Stimulated activated CD4-positive, alpha-beta T cell treated with anti-CD3 and anti-CD28 coated beads, Interleukin-1b, Interleukin-23, amount 100 ng/mL, for 24 hours (primary cell): ENCODE measurements at regions not wholly inside any gene's neighbourhood (a gene's known extent, or its start where the extent isn't known, plus 50 kb on each side); places are given as distances from the start of the nearest gene placed in this dataset.
"Not testable (repeated sequence)": the region's sequence is repeated elsewhere in the genome, so short reads cannot be mapped to it uniquely, and the experiment has no call there.

ENCODE experiments used
- DNase-seq, 4 experiments: peaks; one replicate each; pipeline ENCODE4 v3.0.0-alpha.2; 2020; ENCODE audit warnings: low read depth in 4 of 4, low spot score in 1 of 4

GRCh38 chr12:131561891-131562684, 148.8 kb upstream of the SFSWAP start:
- no peak for DNase-seq

DNA sequence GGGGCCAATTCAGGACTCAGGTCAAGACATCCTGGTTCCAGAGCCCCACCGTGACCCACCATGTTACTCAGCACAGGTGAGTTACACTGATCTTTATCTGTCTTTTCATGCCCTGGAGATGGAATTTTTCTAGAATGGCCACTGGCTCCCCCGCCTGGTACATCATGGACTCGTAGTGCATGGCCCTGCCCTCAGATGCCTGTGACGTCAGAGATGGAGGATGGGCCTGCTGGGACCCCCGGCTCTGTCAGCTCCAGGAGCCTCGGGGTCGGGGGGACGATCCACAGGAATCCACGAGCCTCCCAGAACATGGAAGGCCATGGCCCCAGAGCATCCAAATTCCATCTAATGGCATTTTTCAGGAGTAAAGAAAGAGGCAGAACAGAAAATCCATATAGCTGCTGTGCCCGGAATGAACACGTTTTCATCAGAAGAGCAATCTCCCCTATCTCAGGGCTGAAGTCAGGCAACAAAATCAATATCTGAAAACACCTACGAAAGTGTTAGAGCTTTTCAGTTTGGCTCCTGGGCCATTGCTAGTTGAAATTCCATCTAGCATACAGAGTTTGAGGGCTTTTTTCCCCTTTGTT, 146.7 kb upstream of the SFSWAP start:
- not testable (repeated sequence) for DNase-seq

- no peak for DNase-seq
These were observed 146.0 kb upstream of the SFSWAP start for GRCh38 chr12:131564845-131565244.

DNA sequence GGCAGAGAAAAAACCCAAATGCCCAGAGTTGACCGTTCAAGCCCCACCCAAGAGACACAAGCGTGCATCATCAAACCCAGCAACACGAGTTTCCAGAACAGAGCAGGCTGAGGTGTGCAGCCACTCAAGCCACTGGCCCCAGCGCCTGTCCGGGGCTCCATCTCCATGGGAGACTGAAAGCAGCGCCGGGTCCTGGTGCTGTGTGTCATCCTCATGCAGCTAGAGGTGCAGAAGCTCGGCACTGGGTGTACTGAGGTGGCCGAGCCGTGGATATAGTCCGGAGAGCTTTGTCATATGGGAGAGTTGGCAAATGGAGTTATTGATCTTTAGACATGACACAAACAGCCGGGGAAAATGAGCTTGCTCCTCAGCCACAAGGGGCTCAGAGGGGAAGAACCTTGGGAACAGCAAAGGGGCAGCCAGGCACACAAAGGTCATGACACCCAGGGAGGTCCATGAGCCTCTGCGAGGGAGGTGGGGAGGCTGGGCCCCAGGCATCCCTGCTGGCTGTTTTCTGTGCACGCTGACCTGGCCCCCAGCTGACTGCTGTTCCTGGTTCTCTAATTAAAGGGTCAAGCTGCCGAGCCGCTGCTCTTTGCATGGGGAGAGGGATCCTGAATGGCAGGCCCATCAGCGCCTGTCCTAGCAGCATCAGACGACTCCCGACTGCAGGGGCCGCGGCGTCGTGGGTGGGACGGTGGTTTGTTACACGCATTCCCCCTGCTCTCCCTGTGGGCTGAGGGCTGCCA, 145.4 kb upstream of the SFSWAP start:
- DNase-seq: no peak

GRCh38 chr12:131568336-131568735, 142.6 kb upstream of the SFSWAP start:
- DNase-seq: no peak

GRCh38 chr12:131570596-131570995, 140.3 kb upstream of the SFSWAP start:
- no peak for DNase-seq

DNA sequence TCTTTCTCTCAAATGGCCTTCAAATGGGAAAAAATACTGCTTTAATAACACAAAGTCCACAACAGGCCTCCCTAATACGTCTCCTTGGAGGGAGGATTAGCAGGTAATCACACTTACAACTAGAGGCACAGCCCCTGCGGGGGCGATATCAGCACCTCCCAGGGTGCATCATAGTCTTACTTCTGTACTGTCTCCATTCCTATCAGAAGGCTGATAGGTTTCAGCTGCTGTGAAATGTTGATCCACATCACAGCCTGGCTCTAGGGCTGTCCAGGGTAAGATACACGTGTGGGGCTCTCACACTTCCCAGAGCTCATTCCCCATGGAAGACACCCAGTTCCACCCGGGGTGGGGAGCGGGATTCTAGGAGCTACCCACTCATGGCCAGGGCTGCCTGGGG, 139.1 kb upstream of the SFSWAP start:
- DNase-seq: no peak

DNA sequence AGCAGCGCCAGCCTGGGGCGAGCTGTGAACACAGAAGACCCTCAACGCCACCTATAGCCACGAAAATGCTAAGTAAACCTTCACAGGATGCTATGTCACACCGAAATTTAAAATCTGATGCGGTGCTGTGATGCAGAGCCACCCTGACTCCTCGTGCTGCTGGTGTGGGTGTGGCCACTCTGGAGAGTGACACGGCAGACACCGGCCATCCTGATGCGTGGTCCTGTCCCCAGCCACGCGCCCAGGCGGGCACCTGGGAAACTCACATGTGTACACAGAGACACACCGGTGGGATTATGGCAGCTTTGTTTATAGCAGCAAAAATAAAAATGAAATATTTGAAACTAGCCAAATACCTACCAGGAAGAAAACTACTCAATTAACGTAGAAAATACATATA, 138.3 kb upstream of the SFSWAP start:
- no peak for DNase-seq

GRCh38 chr12:131573631-131574394, 137.1 kb upstream of the SFSWAP start:
- DNase-seq: no peak

GRCh38 chr12:131574395-131574771, 136.5 kb upstream of the SFSWAP start:
- DNase-seq: no peak

DNA sequence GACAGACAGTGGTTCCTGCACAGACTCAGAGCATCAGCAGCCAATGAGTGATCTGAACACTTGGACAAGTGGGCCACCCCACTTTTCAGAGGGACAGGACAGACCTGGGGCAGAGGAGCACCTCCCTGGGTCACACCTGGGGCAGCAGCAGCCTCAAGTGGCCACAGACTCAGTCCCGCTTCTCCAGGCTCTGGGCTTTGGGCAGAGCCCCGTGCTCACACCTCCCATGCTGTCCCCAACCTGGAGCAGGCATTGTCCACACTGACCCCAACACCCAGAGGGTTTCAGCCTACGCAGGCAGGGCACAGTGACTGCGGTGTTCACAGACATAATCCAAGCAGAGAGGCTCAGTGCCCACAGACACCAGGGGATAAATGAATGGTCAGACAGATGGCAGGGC, 135.5 kb upstream of the SFSWAP start:
- DNase-seq: no peak

DNA sequence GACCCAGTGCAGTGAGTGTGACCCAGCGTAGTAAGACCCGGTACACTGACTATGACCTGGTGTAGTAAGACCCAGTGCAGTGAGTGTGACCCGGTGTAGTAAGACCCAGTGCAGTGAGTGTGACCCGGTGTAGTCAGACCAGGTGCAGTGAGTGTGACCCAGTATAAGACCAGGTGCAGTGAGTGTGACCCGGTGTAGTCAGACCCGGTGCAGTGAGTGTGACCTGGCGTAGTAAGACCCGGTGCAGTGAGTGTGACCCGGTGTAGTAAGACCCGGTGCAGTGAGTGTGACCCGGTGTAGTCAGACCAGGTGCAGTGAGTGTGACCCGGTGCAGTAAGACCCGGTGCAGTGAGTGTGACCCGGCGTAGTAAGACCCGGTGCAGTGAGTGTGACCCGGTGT, 134.2 kb upstream of the SFSWAP start:
- DNase-seq: not testable (repeated sequence)

- DNase-seq: no peak
These were observed 133.1 kb upstream of the SFSWAP start for GRCh38 chr12:131577766-131578165.

- no peak for DNase-seq
These were observed 131.9 kb upstream of the SFSWAP start for GRCh38 chr12:131578828-131579470.

DNA sequence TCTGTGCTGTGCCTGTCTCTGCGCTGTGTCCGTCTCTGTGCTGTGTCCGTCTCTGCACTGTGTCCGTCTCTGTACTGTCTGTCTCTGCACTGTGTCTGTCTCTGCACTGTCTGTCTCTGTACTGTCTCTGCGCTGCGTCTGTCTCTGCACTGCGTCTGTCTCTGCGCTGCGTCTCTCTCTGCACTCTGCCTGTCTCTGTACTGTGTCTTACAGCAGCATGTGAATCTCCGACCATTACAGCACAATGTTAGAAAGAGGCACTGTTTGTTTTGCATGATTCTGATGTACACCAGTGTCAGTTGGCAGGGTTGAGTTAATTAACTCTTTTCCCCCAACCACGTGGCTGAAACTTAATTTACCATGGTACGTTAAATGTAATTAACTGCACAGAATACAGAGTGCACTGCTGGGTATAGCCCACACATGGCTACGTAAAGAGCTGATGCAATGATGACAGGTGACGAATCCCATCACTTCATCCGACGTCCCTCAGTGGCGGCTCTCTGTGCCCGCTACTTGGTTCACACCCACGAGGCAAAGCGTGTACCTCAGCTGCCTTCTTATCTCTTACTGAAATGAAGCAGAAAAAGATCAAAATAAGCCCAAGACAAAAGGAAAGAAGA, 127.7 kb upstream of the SFSWAP start:
- no peak for DNase-seq

DNA sequence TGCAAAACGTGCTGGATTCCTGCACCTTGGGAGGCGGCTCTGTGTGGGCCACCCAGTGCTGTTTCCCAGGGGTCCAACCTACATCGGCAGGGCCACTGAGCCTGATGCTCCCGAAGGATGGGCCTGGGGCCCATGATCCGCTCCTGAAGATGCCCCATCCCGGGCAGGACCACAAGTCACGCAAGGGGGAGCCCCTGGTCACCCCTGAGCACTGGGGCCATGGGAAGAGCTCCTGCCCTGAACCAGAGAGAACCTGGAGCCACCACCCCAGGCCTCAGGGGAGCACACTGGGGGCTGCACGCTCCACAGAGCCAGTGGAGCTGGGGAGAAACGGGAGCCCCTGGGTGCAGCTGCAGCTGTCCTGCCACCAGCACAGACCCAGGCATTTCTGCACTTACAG, 124.6 kb upstream of the SFSWAP start:
- no peak for DNase-seq

DNA sequence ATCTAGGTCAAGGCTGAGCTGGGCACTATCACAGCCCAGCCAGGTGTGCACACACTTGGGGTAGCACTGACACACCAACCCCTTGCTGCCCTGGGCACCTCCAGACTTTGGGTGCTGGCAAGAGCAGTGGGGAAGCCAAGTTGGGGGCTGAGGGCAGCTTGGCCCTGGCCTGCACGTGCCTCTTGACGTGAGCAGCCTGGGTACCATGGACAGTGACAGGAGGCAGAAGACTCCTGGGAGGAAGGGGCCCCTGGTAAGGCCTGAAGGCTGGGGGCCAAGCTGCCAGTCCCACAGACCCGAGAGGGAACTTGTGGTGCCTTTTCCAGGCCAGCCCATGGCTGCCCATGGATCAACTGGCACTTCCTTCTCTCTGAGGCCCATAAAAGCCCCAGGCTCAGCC, 124.1 kb upstream of the SFSWAP start:
- no peak for DNase-seq

DNA sequence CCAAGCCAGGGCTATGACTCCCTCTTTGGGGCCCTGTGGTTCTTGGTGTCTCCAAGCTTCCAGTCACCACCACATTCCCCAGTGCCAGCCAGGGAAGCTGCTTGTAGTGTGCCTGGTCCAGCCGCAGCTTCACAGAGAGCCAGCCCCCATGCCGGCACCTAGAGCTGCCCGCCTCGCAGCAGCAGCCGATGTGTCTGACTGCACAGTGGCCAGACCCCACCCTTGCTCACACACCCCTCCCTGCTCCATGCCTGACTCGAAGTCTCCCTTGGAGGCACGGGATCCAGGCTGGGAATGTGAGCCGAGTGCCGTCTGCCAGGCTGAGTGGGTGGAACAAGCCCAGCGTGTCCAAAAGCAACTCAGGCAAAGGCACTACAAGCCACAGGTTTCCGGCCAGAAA, 123.3 kb upstream of the SFSWAP start:
- DNase-seq: no peak

DNA sequence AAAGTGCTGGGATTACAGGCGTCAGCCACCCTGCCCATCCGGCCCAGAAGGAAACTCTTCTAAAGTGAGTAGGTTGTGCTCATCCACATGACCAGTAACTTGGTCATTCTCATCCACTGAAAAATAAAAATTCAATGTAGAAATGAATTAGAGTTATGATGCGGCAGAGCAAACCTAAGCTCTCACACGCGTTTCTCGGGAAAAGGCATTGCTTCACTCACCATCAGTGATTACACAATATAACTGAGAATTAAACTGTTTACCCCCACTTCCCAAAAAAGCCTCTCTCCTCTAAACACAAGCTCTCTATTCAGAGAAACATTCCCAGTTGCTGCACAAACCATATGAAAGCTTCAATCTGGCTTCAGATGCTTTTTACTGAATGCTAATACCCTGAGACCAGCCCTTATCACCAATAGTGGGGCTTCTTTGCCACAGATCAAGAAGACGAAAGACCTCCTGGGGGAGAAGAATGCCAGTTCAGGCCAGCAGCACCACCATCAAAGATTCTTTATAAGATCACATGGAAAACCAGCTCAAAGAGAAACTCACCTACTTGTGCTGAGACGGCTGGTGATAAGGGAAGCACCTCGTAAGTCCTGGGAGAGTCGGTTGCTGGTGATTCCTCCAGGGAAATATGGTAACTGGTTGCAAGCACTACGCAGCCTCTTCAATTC, 121.5 kb upstream of the SFSWAP start:
- no peak for DNase-seq

GRCh38 chr12:131589966-131590365, 120.9 kb upstream of the SFSWAP start:
- DNase-seq: no peak
